HG03521 (cell line): ENCODE measurements at regions not wholly inside any gene's neighbourhood (a gene's known extent, or its start where the extent isn't known, plus 50 kb on each side); places are given as distances from the start of the nearest gene placed in this dataset.

Source experiments
- ATAC-seq: cut with Tn5 transposase; IDR thresholded peaks from one replicate; pipeline ENCODE4 v1.9.1; 2021; ENCODE audit warnings: mild to moderate bottlenecking, moderate library complexity; ENCODE audit not compliant: unreplicated experiment

GRCh38 chr4:11529625-11530201 is 101.0 kb upstream of the HS3ST1 start:
- no peak for ATAC-seq

GRCh38 chr4:11525085-11525484 is 96.4 kb upstream of the HS3ST1 start:
- ATAC-seq, result no peak

- ATAC-seq, result no peak
These were observed 90.1 kb upstream of the HS3ST1 start for GRCh38 chr4:11518754-11519153.

- ATAC-seq, result no peak
These were observed 86.2 kb upstream of the HS3ST1 start for GRCh38 chr4:11514779-11515419.

GRCh38 chr4:11514003-11514402 is 85.3 kb upstream of the HS3ST1 start:
- no peak for ATAC-seq

GRCh38 chr4:11512871-11513270 is 84.2 kb upstream of the HS3ST1 start:
- no peak for ATAC-seq

DNA sequence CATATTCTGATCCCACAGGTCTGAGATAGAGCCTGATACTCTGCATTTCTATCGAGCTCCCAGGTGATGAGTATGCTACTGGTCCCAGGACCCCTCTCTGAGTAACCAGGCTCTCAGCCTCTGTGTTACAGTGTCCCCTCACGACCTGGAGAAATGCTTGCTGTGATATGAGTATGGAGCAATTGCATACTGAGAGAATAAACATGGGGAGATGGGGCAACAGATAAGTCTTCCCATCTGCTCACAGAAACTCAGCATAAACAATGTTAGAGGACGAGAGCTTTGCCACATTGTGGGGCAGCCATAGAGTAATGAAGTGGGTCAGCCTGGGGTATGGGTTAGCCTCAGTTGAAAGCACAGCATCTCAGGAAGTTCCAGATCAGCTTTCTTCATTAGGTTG is 82.6 kb upstream of the HS3ST1 start:
- ATAC-seq, result no peak

GRCh38 chr4:11507920-11508319 is 79.2 kb upstream of the HS3ST1 start:
- ATAC-seq, result no peak

GRCh38 chr4:11506194-11506593 is 77.5 kb upstream of the HS3ST1 start:
- ATAC-seq, result no peak

DNA sequence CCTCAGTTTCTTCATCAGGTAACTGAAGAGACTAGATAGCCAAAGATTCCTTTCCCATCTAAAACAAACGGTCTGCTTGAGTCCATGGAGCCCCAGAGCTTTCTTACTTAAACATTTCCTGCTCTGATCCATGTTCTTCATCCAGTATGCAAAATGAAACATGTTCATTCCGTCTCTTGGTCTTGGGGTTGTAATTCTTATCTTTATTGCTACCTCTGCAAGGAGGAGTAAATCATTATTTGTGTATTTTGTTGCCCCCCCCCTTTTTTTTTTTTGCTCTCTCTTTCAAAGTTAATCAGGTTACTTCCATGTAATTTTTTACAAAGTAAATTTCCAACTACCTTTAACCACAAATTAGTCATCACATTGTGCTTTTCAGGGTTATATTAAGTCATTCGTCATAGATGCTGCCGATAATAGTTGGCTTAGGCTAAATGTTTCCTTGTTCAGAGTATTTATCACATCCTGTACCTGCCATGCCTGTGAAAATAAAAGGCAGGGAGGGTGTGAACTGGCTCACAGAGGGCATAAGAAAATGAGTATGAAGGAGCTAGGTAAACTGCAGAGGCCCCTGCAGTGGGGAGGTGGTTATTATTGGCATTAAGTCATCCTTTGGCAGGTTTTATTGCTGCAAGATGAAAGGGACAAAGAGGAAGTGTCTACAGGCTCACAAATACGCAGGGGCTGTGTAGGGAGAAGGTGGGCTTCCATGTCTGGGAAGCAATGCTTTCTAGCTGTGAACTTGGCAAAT is 76.7 kb upstream of the HS3ST1 start:
- no peak for ATAC-seq

GRCh38 chr4:11503166-11503565 is 74.5 kb upstream of the HS3ST1 start:
- ATAC-seq, result no peak

- ATAC-seq, result no peak
These were observed 69.3 kb upstream of the HS3ST1 start for GRCh38 chr4:11497972-11498371.

DNA sequence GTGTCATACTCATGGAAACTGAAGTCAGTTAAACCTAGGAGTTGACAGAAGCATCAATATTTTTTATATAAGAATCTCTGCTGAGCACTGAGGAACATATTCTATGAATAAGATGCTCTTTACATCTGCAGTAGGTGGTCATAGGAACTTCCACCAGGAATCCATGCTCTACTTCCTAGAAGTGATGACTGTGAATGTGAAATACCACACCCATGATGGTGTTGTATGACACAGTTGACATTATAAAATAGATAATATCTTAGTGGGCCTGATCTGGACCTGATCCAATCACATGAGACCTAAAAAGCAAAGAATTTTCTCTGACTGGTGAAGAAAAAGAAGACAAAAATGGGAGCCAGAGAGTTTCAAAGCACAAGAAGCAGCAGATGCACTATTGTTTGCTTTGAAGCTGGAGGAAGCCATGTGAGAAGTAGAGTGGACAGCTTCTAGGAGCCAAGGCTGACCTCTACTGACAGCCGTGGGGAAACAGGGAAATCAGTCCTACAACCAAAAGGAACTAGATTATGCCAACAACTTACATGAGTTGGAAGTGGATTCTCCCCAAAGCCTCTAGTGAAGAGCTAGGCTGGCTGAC is 68.6 kb upstream of the HS3ST1 start:
- ATAC-seq, result no peak

DNA sequence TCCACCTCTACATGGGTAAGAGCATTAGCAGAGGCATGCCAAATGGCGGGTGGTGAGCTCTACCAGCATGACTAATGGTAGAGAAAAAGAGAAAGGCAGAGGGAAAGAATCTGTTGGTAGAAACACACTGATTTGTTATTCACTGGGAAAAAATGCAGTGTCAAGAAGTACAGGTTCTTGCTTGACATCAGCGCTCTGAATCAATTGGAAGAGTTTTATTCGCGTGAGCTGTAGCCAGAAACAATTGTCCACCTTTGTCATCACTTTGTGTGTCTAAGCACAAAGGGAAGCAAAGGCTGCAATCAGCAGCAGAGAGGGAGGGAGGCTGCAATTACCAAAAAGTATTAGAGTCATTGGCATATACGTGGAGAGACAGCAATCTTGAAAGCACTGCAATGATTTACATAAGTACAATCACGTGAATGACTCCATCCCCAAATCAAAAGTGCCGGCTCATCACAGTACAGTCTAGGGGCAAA is 67.7 kb upstream of the HS3ST1 start:
- ATAC-seq, result no peak

DNA sequence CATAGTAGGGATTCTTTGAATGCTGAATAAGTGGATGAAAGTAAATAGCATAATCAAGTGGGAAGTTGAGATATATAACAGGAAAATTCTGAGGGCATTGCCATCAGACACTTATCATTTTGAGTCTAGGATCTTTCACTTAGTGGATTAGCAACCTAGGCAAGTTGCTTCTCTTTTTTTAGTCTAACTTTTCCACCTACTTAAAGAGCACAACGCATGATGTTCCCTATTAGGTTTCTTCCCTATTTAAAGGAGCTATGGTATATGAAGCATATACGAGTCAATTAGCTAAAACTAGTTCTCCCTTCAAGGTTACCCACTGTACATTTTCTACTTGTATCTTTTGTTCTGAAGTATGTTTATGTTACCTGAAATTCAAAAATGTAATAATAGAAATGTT is 67.1 kb upstream of the HS3ST1 start:
- ATAC-seq, result no peak

DNA sequence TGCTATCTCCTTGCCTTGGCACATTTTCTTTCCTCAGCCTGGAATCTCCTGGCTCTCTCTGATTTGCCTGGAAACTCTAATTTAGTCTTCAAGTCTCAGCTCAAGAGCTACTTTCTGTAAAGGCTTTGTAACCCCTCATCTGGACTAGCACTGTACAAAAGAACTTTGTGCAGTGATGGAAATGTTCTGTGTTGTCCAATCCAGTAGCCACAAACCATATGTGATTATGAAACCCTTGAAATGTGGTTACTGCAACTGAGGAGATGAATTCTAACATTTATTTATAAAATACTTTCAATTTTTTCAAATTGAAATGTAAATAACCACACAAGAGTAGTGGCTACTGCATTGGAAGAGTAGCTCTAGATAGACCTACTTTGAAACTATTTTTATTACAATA is 66.6 kb upstream of the HS3ST1 start:
- no peak for ATAC-seq

DNA sequence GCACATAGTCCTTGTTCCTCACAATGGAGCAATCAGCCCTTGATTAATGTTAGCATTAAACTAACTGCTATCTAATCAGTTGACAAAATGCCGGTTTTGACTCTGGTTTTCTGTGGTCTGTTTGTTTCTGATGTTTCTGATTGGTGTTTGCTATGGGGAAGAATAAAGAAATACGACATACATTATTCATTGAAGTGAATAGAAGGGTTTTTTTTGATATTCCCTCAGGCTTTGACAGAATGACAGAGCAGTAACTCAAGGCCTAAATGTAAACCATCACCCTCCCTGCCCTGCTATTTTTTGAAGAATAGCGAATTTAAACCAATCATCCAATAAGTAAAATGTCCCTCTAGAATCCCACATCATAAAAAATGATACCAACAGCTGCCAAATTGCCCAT is 65.5 kb upstream of the HS3ST1 start:
- no peak for ATAC-seq

DNA sequence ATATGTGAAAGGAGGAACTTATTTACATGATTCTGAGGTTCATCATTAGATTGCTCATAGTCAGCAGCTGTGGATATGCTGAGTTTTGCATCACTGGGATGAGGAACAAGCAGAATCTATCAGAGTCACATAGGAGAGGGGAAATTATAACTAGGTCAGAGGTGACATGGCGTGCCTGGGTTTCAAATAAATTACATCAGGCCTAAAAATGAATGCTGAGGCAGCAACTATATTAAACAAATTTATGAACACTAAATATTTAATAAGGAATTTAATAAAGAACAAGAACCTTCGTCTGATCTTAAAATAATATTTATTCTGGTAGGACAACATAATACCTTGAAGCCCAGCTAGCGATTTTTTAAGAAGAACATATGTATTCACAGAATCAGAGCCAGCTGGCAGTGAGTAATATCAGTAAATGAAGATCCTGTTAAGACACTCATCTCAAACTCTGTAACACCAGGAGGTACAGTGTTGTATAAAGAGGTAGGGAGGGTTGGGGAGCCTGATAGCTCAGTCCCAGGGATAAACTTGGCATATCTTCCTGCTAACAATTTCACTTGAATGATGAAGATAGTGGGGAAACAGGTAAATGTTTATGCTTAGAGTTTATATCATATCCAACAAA is 60.9 kb upstream of the HS3ST1 start:
- no peak for ATAC-seq

- no peak for ATAC-seq
These were observed 60.2 kb upstream of the HS3ST1 start for GRCh38 chr4:11488657-11489452.

DNA sequence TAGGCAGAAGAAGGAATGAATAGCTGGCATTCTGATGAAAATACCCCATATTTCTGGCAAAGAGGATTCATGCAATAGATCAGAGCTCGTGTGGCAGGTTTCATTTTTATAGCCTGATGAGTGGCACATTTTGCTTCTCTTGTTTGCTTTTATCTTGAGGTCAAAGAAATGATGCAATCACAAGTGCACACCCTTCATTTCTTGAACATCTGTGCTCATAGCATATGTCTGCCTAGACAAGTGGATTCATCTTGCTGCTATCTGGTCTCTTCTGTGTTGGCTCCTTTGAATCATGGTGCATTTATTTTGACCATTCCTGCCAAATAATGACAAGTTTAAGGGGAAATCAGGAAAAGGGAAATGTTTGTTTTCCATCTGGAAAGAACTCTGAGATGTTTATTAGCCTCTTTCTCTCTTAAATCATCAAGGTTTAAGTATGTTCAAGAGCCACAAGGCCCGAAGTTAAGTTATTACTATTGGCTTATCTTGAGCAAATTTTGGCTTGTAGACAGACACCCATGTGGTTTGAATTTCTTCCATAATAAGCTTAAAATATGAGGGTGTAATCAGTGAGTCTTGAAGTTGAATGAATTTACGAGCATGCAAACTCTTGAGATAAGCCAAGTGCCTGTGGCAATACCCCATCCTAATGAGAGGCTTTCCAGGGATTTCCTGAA is 59.3 kb upstream of the HS3ST1 start:
- ATAC-seq, result no peak
